HTR-8/SVneo (cell line): ENCODE measurements at regions not wholly inside any gene's neighbourhood (a gene's known extent, or its start where the extent isn't known, plus 50 kb on each side); places are given as distances from the start of the nearest gene placed in this dataset.

ENCODE experiments used
- DNase-seq: peaks from one replicate; pipeline ENCODE4 v3.0.0; 2011; ENCODE audit warnings: low spot score, mixed read lengths; ENCODE audit not compliant: insufficient read length
- FAIRE-seq: peaks from 2 replicates; lab custom pipeline; 2011; peaks lifted over from hg19 to GRCh38; lab: Jason Lieb, UNC

GRCh38 chr6:4677751-4678065 lies 98.5 kb upstream of the CDYL start:
- FAIRE-seq = no peak
- no peak for DNase-seq

- DNase-seq = no peak
- FAIRE-seq = no peak
These were observed 99.0 kb upstream of the CDYL start for GRCh38 chr6:4677011-4677750.

- no peak for FAIRE-seq
- no peak for DNase-seq
These were observed 100.2 kb upstream of the CDYL start for GRCh38 chr6:4676016-4676415.

- DNase-seq = no peak
- FAIRE-seq = no peak
These were observed 101.1 kb upstream of the CDYL start for GRCh38 chr6:4675121-4675520.

- FAIRE-seq (no peak), DNase-seq (no peak)
These were observed 102.3 kb upstream of the CDYL start for GRCh38 chr6:4673861-4674260.

GRCh38 chr6:4672772-4673171 lies 103.4 kb upstream of the CDYL start:
- DNase-seq (no peak), FAIRE-seq (no peak)

- FAIRE-seq (no peak), DNase-seq (no peak)
These were observed 104.6 kb upstream of the CDYL start for GRCh38 chr6:4671587-4672115.

- DNase-seq (no peak), FAIRE-seq (no peak)
These were observed 105.3 kb upstream of the CDYL start for GRCh38 chr6:4670824-4671409.

GRCh38 chr6:4670290-4670689 lies 105.9 kb upstream of the CDYL start:
- FAIRE-seq = peak; percentile 20
- no peak for DNase-seq

GRCh38 chr6:4668271-4669179 lies 107.7 kb upstream of the CDYL start:
- FAIRE-seq = no peak
- no peak for DNase-seq

GRCh38 chr6:4667591-4667990 lies 108.6 kb upstream of the CDYL start:
- no peak for FAIRE-seq
- no peak for DNase-seq

- FAIRE-seq (no peak), DNase-seq (no peak)
These were observed 109.2 kb upstream of the CDYL start for GRCh38 chr6:4666886-4667513.

GRCh38 chr6:4665489-4666417 lies 110.5 kb upstream of the CDYL start:
- FAIRE-seq (no peak), DNase-seq (no peak)

- DNase-seq = no peak
- no peak for FAIRE-seq
These were observed 111.3 kb upstream of the CDYL start for GRCh38 chr6:4664911-4665310.

GRCh38 chr6:4664117-4664626 lies 112.0 kb upstream of the CDYL start:
- no peak for DNase-seq
- no peak for FAIRE-seq

GRCh38 chr6:4662886-4663285 lies 113.3 kb upstream of the CDYL start:
- FAIRE-seq (no peak), DNase-seq (no peak)

- FAIRE-seq (no peak), DNase-seq (no peak)
These were observed 114.8 kb upstream of the CDYL start for GRCh38 chr6:4661391-4661790.

GRCh38 chr6:4660377-4661321 lies 115.6 kb upstream of the CDYL start:
- DNase-seq = no peak
- no peak for FAIRE-seq
